Adrenal gland (tissue), 9 donors: ENCODE measurements at regions not wholly inside any gene's neighbourhood (a gene's known extent, or its start where the extent isn't known, plus 50 kb on each side); places are given as distances from the start of the nearest gene placed in this dataset.

Source experiments
- DNase-seq, 7 donors: peaks; one replicate each; pipeline ENCODE4 v3.0.0-alpha.2; 2019 to 2020
- H3K27ac ChIP-seq, 5 donors: fragments of 200-600 bp; sonication (generic) in 4 of 5; 1 replicate in 3 of 5; 2 replicates in 2 of 5; pipeline versions ENCODE4 v1.5.1 to v1.8.0; 2016 to 2020; ENCODE audit warnings: mild to moderate bottlenecking in 1 of 5
- H3K27me3 ChIP-seq: fragments of 200-600 bp; 2 replicates; pipeline ENCODE4 v1.8.0; 2021
- H3K36me3 ChIP-seq, 2 donors: fragments of 200-600 bp; replicated peaks in 1 of 2; 1 replicate in 1 of 2; 2 replicates in 1 of 2; pipeline versions ENCODE4 v1.5.1 to v1.8.0; 2018 to 2022
- H3K4me1 ChIP-seq, 2 donors: fragments of 200-600 bp; replicated peaks in 1 of 2; 1 replicate in 1 of 2; 2 replicates in 1 of 2; pipeline versions ENCODE4 v1.5.1 to v1.8.0; 2018 to 2021
- H3K4me3 ChIP-seq, 4 donors: fragments of 200-600 bp; sonication (generic) in 3 of 4; one replicate each; pipeline ENCODE4 v1.5.1; 2016 to 2018
- H3K9me3 ChIP-seq, 3 donors: fragments of 200-600 bp; sonication (generic) in 1 of 3; replicated peaks in 1 of 3; 1 replicate in 2 of 3; 2 replicates in 1 of 3; pipeline versions ENCODE4 v1.5.1 to v1.8.0; 2016 to 2021
- CTCF ChIP-seq, 6 experiments: fragments of 450-650 bp in 4 of 6; fragments of 200-600 bp in 2 of 6; sonication (generic) in 1 of 6; IDR thresholded peaks; 1 replicate in 5 of 6; 2 replicates in 1 of 6; pipeline versions ENCODE4 v1.5.1 to v1.8.0; 2016 to 2021; ENCODE audit warnings: antibody characterized with exemption in 6 of 6, mild to moderate bottlenecking in 2 of 6, moderate library complexity in 1 of 6
- POLR2A ChIP-seq, 2 donors: fragments of 450-650 bp; IDR thresholded peaks; one replicate each; pipeline ENCODE4 v1.6.1; 2017; ENCODE audit warnings: antibody characterized with exemption in 2 of 2, mild to moderate bottlenecking in 2 of 2, moderate library complexity in 1 of 2
- WGBS, 4 donors: extraction: QIAGEN DNeasy Blood & Tissue Kit in 2 of 4; methylation state at CpG; one replicate each; pipeline versions ENCODE4 v1.1.5 to v1.1.7; 2013 to 2017; 5-methylcytosine and 5-hydroxymethylcytosine counted together
- intact Hi-C, 2 donors: fragments of 100-400 bp; cut with DNase I; formaldehyde crosslinking; loops; one replicate each; pipeline versions ENCODE4 v1.14.1 to v1.15.0; 2022 to 2023
- donor health status: healthy with polysubstance abuse.
- donor health status: Bipolar disorder and iron deficiency.
- donor health status: DM: yes; HTN: yes; CAD: no.
- donor health status: DM: no; HTN: no; CAD: no.
- donor health status: DM: no; HTN: no; CAD: no.

- no peak for DNase-seq
- Histone ChIP-seq H3K27me3 (no peaks in the 10 kb centered on the region), H3K9me3 (no peaks in the 10 kb centered on the region), H3K4me1 (no peaks in the 10 kb centered on the region), H3K27ac (no peak overlapping the region), H3K4me3 (no peak overlapping the region), H3K36me3 (no peaks in the 10 kb centered on the region)
- intact Hi-C loops = no loop called here
- TF ChIP-seq CTCF (IDR thresholded peaks at IDR 0.05) (no peak), POLR2A (IDR thresholded peaks at IDR 0.05) (no peak)
Measured at GRCh38 chr5:91954136-91954535, 571.0 kb upstream of the ARRDC3 start.

GRCh38 chr5:91950328-91950727 lies 567.2 kb upstream of the ARRDC3 start:
- Histone ChIP-seq H3K36me3 (no peaks in the 10 kb centered on the region), H3K27ac (no peak overlapping the region), H3K4me3 (no peak overlapping the region), H3K9me3 (no peaks in the 10 kb centered on the region), H3K27me3 (no peaks in the 10 kb centered on the region), H3K4me1 (no peaks in the 10 kb centered on the region)
- intact Hi-C loops = no loop called here
- 66 to 79% (median 68%) methylated on average over 2 of the region's 2 CpGs for WGBS, 4 donors
- TF ChIP-seq POLR2A (IDR thresholded peaks at IDR 0.05) = no peak
- no peak for TF ChIP-seq CTCF (IDR thresholded peaks at IDR 0.05)
- DNase-seq = no peak

- Histone ChIP-seq H3K9me3 (no peaks in the 10 kb centered on the region), H3K4me1 (no peaks in the 10 kb centered on the region), H3K27me3 (no peaks in the 10 kb centered on the region), H3K36me3 (no peaks in the 10 kb centered on the region), H3K4me3 (no peak overlapping the region), H3K27ac (no peak overlapping the region)
- DNase-seq = no peak
- TF ChIP-seq CTCF (IDR thresholded peaks at IDR 0.05) (no peak), POLR2A (IDR thresholded peaks at IDR 0.05) (no peak)
- intact Hi-C loops = no loop called here
- 47 to 55% (median 49%) methylated on average over 4 of the region's 4 CpGs for WGBS, 4 donors
Measured at GRCh38 chr5:91946870-91947269, 563.8 kb upstream of the ARRDC3 start.

GRCh38 chr5:91941588-91941987 lies 558.5 kb upstream of the ARRDC3 start:
- H3K4me1 ChIP-seq = no peaks in the 10 kb centered on the region
- WGBS, 4 donors = 20 to 44% (median 35%) methylated on average over 1 of the region's 1 CpG
- TF ChIP-seq POLR2A (IDR thresholded peaks at IDR 0.05) (no peak), CTCF (IDR thresholded peaks at IDR 0.05) (no peak)
- H3K27me3 ChIP-seq = no peaks in the 10 kb centered on the region
- intact Hi-C loops = no loop called here
- H3K9me3 ChIP-seq = no peaks in the 10 kb centered on the region
- H3K27ac ChIP-seq = no peak overlapping the region
- no peak for DNase-seq
- no peaks in the 10 kb centered on the region for H3K36me3 ChIP-seq
- H3K4me3 ChIP-seq = no peak overlapping the region
